HS-27A (cell line): ENCODE measurements at regions not wholly inside any gene's neighbourhood (a gene's known extent, or its start where the extent isn't known, plus 50 kb on each side); places are given as distances from the start of the nearest gene placed in this dataset.

Source experiments
- DNase-seq: peaks from one replicate; pipeline ENCODE4 v3.0.0-alpha.2; 2012; ENCODE audit warnings: low read depth, missing footprints

- DNase-seq: no peak
Observed at GRCh38 chr5:173689737-173690360, 73.4 kb upstream of the BOD1 start.

GRCh38 chr5:173691931-173692330 is 75.5 kb upstream of the BOD1 start:
- DNase-seq: no peak

DNA sequence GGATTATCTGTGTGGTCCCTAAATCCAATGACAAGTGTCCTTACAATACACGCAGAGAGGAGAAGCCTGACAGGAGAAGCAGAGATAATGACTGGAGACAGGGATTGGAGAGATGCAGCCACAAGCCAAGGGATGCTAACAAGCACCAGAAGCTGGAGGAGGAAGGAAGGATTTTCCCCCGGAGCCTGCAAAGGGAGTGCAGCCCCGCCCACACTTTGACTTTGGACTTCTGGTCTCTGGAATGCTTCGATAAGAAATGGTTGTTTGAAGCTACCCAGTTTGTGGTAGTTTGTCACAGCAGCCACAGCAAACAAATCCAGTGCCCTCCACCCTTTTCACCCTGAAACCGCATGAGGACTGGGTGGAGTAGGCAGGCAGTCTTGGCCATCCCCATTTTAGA is 77.2 kb upstream of the BOD1 start:
- no peak for DNase-seq

GRCh38 chr5:173696216-173696615 is 79.8 kb upstream of the BOD1 start:
- no peak for DNase-seq

DNA sequence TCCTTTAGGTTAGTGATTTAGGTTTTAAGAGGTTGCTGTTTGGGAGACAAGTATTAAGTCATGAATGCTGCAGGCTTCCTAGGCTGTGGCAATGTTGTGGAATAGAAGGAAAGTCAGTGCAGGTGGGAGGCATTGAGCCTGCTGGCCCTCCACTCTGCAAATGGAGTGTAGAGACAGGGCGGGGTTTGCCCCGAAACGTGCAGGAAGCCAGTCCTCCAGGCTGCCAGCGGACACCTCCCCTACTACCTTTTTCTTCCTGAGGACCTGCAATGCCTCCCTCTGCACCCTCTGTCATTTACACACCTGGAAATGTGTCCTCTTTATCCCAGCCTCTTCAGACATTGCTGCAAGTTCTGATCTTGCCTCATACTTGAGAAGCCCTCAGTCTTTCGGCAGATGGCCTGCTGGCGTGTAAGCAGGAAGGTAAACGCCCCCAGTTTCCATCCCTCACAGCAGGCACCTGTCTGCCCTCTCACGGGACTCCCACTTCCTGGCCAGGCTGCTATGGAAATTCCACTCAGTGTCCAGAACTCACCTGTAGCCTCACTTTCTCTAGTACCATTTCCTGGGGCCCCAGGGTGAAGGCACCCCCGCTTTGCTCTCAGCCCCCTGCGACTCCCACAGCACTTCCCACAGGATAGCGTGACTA is 81.6 kb upstream of the BOD1 start:
- no peak for DNase-seq

- DNase-seq: no peak
Observed at GRCh38 chr5:173699966-173700365, 83.5 kb upstream of the BOD1 start.

GRCh38 chr5:173703466-173703865 is 87.0 kb upstream of the BOD1 start:
- no peak for DNase-seq

- no peak for DNase-seq
Observed at GRCh38 chr5:173704615-173705511, 88.4 kb upstream of the BOD1 start.

GRCh38 chr5:173705512-173706044 is 89.1 kb upstream of the BOD1 start:
- DNase-seq: no peak

- DNase-seq: no peak
Observed at GRCh38 chr5:173706700-173707099, 90.2 kb upstream of the BOD1 start.

- no peak for DNase-seq
Observed at GRCh38 chr5:173707392-173707791, 90.9 kb upstream of the BOD1 start.

DNA sequence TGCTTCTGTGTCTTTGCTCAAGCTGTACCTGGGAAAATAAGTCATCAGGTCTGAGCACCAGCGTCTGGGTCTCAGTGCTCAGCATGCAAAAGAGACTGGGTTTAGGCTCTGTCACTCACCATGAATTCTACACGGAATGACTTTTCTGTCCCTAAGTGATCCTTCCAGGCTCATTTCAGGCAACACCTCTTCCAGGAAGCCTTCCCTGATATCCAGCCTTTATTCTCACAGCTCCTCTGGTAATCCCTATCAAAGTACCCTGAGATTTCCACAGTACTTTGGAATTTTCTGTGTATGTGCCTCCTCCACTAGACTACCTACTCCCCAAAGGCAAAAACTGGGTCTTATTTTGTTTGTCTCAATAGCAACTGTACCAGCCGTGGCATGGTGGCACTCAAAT is 92.7 kb upstream of the BOD1 start:
- no peak for DNase-seq

GRCh38 chr5:173709761-173710160 is 93.3 kb upstream of the BOD1 start:
- no peak for DNase-seq

DNA sequence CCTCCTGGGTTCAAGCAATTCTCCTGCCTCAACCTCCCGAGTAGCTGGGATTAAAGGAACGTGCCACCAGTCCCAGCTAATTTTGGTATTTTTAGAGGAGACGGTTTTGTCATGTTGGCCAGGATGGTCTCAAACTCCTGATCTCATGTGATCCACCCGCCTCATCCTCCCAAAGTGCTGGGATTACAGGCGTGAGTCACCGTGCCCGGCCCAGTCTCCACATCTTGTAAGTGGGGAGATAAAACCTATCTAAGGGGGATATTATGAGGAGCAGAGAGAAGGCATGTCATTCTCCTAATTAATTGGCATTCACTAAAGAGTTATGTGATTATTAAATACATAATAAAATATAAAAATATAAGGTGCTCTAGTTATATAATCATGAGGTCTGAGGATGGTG is 94.1 kb upstream of the BOD1 start:
- no peak for DNase-seq

- no peak for DNase-seq
Observed at GRCh38 chr5:173711466-173711865, 95.0 kb upstream of the BOD1 start.

GRCh38 chr5:173712609-173713175 is 96.2 kb upstream of the BOD1 start:
- no peak for DNase-seq

DNA sequence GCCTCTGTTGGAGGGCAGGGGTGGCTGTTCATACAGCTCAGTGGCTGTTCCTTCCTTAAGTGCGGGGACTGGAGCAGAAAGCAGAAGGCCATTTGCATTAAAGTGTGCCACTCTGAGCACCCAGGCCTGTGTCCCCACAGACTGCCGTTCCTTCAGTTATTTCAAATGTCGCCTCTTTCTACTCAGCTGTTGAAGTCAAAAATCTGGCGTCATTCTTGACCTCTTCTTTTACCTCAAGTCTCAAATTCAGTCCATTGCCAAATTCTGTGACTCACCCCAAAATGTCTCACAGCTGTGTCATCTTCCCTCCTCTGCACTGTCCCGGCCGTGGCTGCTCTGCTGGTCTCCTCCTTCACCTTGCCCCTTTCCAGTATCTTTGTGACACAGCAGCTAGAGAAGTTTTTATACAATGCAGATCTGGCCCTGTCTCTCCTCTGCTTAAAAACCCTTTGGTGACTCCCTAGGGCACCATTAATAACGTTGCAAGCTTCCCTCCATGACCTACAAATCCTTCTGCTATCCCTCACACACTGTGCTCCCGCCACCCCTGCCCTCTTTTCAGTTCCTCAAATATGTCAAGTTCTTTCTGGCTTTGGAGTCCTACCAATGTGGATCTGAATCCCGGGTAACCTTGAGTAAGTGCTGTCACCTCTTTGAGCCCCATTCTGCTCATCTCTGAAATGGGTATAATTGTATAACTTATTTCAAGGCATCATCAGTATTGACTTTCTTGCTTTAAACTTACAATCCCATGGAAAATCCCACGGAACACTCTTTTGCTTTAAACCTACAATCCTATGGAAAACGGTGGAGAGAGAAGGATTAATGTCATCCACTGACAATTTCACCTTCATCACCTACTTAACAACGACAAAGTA is 98.3 kb upstream of the BOD1 start:
- DNase-seq: peak; percentile 40

GRCh38 chr5:173715607-173716006 is 99.2 kb upstream of the BOD1 start:
- no peak for DNase-seq

DNA sequence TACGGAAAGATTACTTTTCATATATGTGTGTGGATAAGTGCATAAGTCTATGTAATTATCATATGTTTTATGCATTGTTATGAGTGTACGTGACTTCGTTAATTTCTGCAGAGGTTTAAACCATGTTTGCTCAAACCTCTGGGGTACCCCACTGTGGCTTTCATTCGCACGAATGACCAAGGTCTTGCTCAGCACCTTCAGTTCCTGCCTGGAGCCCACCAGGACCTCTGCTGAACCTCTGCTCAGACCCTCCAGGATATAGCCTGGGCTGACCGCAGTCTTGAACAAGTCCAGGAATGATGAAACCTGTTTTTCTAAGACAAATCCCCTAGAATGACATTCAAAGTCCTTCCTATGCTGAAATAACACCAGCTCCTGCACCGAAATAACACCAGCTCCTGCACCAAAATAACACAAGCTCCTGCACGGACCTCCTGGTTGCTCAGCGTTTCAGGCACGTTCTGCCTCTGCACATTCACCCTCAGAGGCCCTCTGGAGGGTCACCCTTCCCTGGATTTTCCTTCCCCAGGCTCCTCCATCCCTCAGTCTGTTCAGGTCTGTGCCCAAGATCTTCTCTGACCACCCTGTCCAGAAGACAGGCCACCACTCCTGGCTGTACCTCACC is 99.7 kb upstream of the BOD1 start:
- DNase-seq: no peak

GRCh38 chr5:173717959-173718358 is 101.5 kb upstream of the BOD1 start:
- no peak for DNase-seq

- DNase-seq: no peak
Observed at GRCh38 chr5:173718469-173718868, 102.0 kb upstream of the BOD1 start.
